Body of pancreas (tissue), 4 donors: ENCODE measurements at regions not wholly inside any gene's neighbourhood (a gene's known extent, or its start where the extent isn't known, plus 50 kb on each side); places are given as distances from the start of the nearest gene placed in this dataset.

Experiments used
- CTCF ChIP-seq, 7 experiments: fragments of 450-650 bp in 4 of 7; fragments of 200-600 bp in 3 of 7; sonication (generic) in 3 of 7; IDR thresholded peaks; one replicate each; pipeline ENCODE4 v1.5.1; 2016 to 2019; ENCODE audit warnings: antibody characterized with exemption in 7 of 7
- POLR2A ChIP-seq, 3 donors: fragments of 450-650 bp; IDR thresholded peaks; one replicate each; pipeline ENCODE4 v1.6.1; 2016; ENCODE audit warnings: antibody characterized with exemption in 3 of 3, mild to moderate bottlenecking in 2 of 3

DNA sequence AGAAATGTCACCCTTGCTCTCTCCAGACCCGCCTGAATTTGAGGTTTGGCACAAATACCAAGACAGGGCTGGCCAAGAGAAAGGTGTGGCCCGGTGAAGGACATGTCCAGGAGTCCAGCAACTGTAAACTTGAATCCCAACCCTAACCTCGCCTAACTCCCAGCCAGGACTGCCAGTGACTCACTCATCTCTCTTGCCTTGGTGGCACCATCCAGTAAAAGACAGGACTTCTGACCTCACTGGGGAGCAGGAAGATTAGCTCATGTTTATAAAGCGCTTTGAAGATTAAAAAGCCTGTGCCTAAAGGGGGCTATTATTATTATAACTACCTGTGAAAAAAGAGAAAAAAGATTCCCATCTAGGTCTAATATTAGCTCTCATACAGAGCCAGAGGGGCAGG lies 335.3 kb downstream of the SOX9 start:
- no peak for TF ChIP-seq CTCF (IDR thresholded peaks at IDR 0.05)
- no peak for TF ChIP-seq POLR2A (IDR thresholded peaks at IDR 0.05)
